Bone marrow (tissue), 2 donors: ENCODE measurements at regions not wholly inside any gene's neighbourhood (a gene's known extent, or its start where the extent isn't known, plus 50 kb on each side); places are given as distances from the start of the nearest gene placed in this dataset.

Source experiments
- DNase-seq, 2 donors: peaks; one replicate each; lab custom pipeline; 2025; lab: John Stamatoyannopoulos, UW

- no peak for DNase-seq
Observed at GRCh38 chr5:2991884-2992283, 240.4 kb upstream of the IRX2 start.

GRCh38 chr5:2989517-2989916, 238.0 kb upstream of the IRX2 start:
- no peak for DNase-seq

- DNase-seq, result no peak
Observed at GRCh38 chr5:2986301-2986700, 234.8 kb upstream of the IRX2 start.

GRCh38 chr5:2985718-2986117, 234.2 kb upstream of the IRX2 start:
- no peak for DNase-seq

- no peak for DNase-seq
Observed at GRCh38 chr5:2983583-2984300, 232.3 kb upstream of the IRX2 start.

GRCh38 chr5:2981652-2982051, 230.2 kb upstream of the IRX2 start:
- no peak for DNase-seq

- no peak for DNase-seq
Observed at GRCh38 chr5:2981035-2981434, 229.6 kb upstream of the IRX2 start.

GRCh38 chr5:2960294-2960693, 208.8 kb upstream of the IRX2 start:
- no peak for DNase-seq

- DNase-seq, result no peak
Observed at GRCh38 chr5:2958976-2959375, 207.5 kb upstream of the IRX2 start.

GRCh38 chr5:2948875-2949274, 197.4 kb upstream of the IRX2 start:
- no peak for DNase-seq

GRCh38 chr5:2946315-2946714, 194.8 kb upstream of the IRX2 start:
- DNase-seq, result no peak

- no peak for DNase-seq
Observed at GRCh38 chr5:2936413-2936812, 184.9 kb upstream of the IRX2 start.

GRCh38 chr5:2929779-2930178, 178.3 kb upstream of the IRX2 start:
- no peak for DNase-seq

GRCh38 chr5:2921651-2922050, 170.2 kb upstream of the IRX2 start:
- no peak for DNase-seq

GRCh38 chr5:2921176-2921575, 169.7 kb upstream of the IRX2 start:
- DNase-seq, result no peak

- DNase-seq, result no peak
Observed at GRCh38 chr5:2920312-2920711, 168.8 kb upstream of the IRX2 start.

GRCh38 chr5:2919310-2920018, 168.0 kb upstream of the IRX2 start:
- DNase-seq, result no peak

GRCh38 chr5:2917524-2917923, 166.0 kb upstream of the IRX2 start:
- DNase-seq, result no peak

- DNase-seq, result no peak
Observed at GRCh38 chr5:2917093-2917492, 165.6 kb upstream of the IRX2 start.

GRCh38 chr5:2916076-2916682, 164.7 kb upstream of the IRX2 start:
- DNase-seq, result no peak

- DNase-seq, result no peak
Observed at GRCh38 chr5:2914981-2915484, 163.6 kb upstream of the IRX2 start.

GRCh38 chr5:2914022-2914661, 162.7 kb upstream of the IRX2 start:
- DNase-seq, result no peak

GRCh38 chr5:2913281-2913680, 161.8 kb upstream of the IRX2 start:
- DNase-seq, result no peak
